ENCODE measurements at regions not wholly inside any gene's neighbourhood (a gene's known extent, or its start where the extent isn't known, plus 50 kb on each side); places are given as distances from the start of the nearest gene placed in this dataset.
"Not testable (repeated sequence)": the region's sequence is repeated elsewhere in the genome, so short reads cannot be mapped to it uniquely, and the experiment has no call there.

DNA sequence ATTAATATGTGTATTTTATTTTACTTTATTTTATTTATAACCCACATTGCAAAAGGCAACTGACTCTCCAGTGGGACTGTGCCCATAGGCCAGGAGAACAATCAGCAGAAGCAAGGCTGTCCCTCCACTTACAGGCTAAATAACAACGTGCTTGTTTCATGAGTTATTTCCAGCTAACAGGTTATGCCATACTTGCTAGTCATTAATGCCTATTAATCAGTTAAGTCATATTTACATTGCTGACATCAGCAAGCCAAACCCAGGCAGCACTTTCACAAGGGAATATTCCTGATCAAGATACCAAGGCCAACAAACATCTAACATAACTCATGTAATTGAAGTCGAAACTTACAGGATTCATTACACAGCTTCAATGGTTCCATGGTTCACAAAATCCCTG is 92.1 kb downstream of the EN1 start:
- Mint-ChIP-seq H3K36me3 (no peaks in the 10 kb centered on the region), H3K4me3 (no peak overlapping the region), H3K27me3 (no peaks in the 10 kb centered on the region), H3K27ac (no peak overlapping the region), H3K9me3 (ENCODE audit: low read depth) (peaks cover 2% of the 10 kb centered on the region), H3K4me1 (no peaks in the 10 kb centered on the region)
- no peak for DNase-seq
- ATAC-seq = no peak
- CTCF ChIA-PET = no interaction called here

DNA sequence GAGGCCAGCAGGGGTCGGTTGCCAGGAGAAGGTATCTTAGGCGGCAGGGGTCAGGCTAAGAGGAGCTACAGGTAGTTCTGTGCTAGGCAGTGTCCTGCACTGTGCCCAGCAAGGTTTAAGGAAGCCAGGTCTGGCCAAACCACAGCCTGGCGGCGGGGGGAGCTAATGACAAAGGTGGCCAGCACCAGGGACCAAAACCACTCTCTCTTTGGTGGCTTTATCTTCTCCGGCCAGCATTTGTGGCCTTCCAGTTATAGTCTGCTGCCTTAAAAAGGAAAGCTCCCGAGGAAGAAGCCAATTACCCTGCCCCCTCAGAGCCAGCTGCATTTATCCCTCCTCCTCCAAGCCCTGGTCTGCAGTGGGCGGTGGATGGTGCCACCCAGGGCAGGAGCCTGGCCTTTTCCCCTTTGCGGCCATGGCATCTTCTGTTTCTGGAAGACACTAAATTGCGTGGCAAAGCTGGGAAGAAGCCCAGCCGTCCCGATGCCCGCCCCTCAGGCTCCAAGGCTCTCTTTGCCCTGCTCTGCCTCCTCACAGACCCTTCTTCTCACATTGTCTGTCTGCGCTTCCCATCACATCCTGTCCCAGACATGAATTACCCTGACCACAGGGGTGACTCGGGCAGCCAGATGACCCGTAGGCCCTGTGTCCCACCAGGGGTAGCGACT is 94.6 kb downstream of the EN1 start:
- ATAC-seq (no peak), DNase-seq (no peak)
- CTCF ChIA-PET = no interaction called here
- Mint-ChIP-seq H3K36me3 (no peaks in the 10 kb centered on the region), H3K27ac (no peak overlapping the region), H3K9me3 (ENCODE audit: low read depth) (no peaks in the 10 kb centered on the region), H3K4me3 (no peak overlapping the region), H3K4me1 (no peaks in the 10 kb centered on the region), H3K27me3 (no peaks in the 10 kb centered on the region)

DNA sequence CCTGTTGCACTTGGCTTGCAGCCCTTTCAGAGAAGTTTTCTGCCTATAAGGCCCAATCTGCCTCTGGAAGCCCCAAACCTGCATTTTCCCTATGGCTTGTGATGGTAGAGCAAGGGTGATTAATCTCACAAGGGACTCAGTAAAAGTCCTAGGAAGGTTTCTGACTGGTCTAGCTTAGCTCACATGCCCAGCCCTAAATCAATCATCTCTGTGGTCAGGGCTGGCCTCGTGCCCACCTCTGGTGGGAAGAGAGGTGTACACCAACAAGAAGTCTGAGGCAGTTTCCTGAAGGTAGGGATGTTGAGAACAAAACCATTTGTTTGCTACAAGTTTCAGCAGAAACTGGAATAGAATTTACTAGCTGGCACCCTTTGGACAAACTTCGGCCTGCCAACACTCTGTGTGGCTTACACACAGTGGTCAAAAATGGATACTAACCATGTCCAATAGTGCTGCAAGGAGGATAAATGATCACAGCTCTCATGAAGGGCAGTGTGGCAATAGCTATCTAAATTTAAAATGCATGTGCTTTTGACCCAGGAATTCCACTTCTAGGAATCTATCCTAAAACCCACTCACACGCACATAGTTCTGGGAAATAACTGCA is 96.4 kb downstream of the EN1 start:
- Mint-ChIP-seq H3K9me3 (ENCODE audit: low read depth) (no peaks in the 10 kb centered on the region), H3K4me1 (no peaks in the 10 kb centered on the region), H3K4me3 (no peak overlapping the region), H3K27me3 (no peaks in the 10 kb centered on the region), H3K36me3 (no peaks in the 10 kb centered on the region), H3K27ac (no peak overlapping the region)
- ATAC-seq (no peak), DNase-seq (no peak)
- CTCF ChIA-PET = no interaction called here

DNA sequence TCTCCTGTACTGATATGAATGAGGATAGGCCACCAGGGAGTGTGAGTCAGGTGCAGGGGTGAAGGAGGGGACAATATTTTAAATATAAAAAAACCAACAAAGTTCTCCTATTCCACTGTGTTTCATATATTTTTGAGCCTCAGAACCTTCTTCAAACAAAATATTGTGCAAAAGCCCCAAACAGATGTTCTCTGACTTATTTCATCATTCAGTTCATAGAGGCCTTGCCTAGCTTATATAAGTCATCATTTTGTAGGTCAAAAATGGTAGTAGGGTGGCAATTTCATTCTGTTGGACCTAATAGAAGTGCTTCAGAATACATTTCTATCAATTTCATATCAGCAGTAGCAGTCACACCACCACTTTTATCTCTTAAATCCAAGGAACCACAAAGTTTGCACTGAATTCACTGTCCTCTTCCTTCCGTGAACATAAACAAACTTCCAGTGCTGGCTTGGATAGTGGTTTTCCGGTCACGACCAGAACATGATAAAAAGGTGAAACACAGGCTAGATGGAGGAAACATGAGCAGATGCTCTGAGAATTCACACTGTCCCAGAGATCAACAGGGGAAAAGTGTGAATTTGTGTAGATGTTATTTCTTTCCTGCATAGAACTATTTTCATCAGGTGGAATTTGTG is 99.1 kb downstream of the EN1 start:
- H3K36me3 Mint-ChIP-seq = no peaks in the 10 kb centered on the region
- no peaks in the 10 kb centered on the region for H3K27me3 Mint-ChIP-seq
- no peaks in the 10 kb centered on the region for H3K4me1 Mint-ChIP-seq
- CTCF ChIA-PET = no interaction called here
- H3K27ac Mint-ChIP-seq = no peak overlapping the region
- no peak for DNase-seq
- no peak overlapping the region for H3K4me3 Mint-ChIP-seq
- peaks cover 8% of the 10 kb centered on the region for H3K9me3 Mint-ChIP-seq (ENCODE audit: low read depth)
- no peak for ATAC-seq

DNA sequence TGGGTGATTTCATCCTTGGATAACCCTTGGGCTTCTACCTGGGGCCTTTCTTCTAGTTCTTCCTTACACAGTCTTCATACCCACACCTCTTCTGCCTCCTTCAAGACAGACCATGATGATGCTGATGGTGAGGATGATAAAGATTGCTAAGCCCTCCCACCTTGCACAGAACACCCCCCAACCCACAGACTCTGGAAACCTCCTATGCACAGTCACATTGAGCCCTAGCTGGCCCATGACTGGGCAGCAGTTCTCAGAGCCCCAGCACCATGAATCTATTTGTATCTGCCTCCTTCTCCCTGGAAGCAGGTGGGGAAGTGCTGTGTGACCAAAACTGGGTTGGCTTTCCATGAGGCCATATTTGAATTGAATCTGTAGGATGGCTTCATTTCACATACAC is 99.8 kb downstream of the EN1 start:
- H3K27me3 Mint-ChIP-seq = no peaks in the 10 kb centered on the region
- CTCF ChIA-PET = no interaction called here
- no peaks in the 10 kb centered on the region for H3K4me1 Mint-ChIP-seq
- peaks cover 8% of the 10 kb centered on the region for H3K9me3 Mint-ChIP-seq (ENCODE audit: low read depth)
- H3K27ac Mint-ChIP-seq = no peak overlapping the region
- H3K4me3 Mint-ChIP-seq = no peak overlapping the region
- no peaks in the 10 kb centered on the region for H3K36me3 Mint-ChIP-seq
- DNase-seq (no peak), ATAC-seq (no peak)

DNA sequence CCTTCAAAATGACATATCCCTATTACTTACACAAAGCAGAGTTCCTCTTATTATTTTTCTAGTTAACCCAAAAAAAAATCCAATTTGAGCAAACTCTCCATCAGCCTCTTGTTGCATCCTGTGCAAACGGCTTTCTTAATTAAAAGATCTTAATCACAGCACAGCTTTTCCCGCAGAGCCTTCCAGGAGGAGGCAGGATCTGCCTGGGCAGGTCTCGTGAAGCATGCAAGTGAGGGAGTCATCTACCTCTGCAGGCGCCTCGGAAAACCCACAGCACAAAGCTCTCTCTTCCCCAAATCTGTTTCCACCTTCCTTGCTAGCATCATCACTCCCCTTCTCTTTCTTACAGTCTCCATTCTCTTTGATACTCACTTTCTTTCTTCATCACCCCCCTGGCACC is 100.4 kb downstream of the EN1 start:
- no peak for ATAC-seq
- Mint-ChIP-seq H3K27ac (no peak overlapping the region), H3K27me3 (no peaks in the 10 kb centered on the region), H3K4me1 (no peaks in the 10 kb centered on the region), H3K9me3 (ENCODE audit: low read depth) (peaks cover 8% of the 10 kb centered on the region), H3K36me3 (no peaks in the 10 kb centered on the region), H3K4me3 (no peak overlapping the region)
- DNase-seq = no peak
- CTCF ChIA-PET = no interaction called here

DNA sequence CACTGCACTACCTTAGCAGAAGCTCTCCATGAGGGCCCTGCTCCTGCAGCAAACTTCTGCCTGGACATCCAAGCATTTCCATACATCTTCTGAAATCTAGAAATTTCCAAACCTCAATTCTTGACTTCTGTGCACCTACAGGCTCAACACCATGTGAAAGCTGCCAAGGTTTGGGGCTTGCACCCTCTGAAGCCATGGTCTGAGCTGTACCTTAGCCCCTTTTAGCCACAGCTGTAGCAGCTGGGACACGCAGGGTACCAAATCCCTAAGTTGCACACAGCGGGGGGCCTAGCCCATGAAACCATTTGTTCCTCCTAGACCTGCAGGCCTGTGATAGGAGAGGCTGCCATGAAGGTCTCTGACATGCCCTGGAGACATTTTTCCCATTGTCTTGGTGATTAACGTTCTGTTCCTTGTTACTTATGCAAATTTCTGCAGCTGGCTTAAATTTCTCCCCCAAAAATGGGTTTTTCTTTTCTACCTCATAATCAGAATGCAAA is 102.7 kb downstream of the EN1 start:
- H3K27ac Mint-ChIP-seq; H3K27me3 Mint-ChIP-seq; H3K9me3 Mint-ChIP-seq (ENCODE audit: low read depth); H3K36me3 Mint-ChIP-seq; H3K4me1 Mint-ChIP-seq; ATAC-seq; H3K4me3 Mint-ChIP-seq; DNase-seq; CTCF ChIA-PET: not testable (repeated sequence)

DNA sequence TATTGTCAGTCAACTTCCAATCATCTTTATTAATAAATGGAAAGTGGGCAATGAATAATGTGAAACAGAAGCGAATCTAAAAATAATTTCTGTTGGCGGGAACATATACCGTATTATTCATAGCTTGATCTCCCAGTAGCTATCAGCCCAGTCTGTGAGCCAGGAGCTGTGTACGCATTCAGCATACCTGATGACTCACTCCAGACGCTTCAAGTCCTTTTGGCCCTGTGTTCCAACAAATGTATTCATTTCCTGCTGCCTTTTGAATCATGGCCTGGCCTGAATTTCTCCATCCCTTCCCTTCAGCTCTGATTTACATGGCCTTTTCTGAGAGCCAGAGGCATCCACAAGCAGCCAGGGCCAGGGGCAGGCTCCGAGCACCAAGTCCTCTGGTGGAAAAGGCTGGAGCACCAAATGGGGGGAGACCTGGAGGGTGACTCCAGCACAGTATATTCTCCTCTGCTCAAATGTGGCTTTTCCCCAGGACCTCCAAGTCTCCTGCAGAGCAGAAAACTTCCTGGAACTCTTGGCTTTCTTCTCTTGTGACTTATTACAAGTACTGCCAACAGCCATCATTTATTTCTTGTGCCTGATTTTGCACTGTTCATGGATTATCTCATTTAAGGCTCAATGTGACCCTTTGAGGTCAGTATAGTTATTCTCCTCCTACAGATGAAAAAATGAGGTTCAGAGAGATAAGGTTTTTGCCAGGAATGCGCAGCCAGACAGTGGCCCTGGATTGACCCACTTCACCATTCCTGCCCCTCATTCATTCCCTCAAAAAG is 108.7 kb downstream of the EN1 start:
- H3K27me3 Mint-ChIP-seq = peaks cover 3% of the 10 kb centered on the region
- H3K4me1 Mint-ChIP-seq = no peaks in the 10 kb centered on the region
- ATAC-seq (no peak), DNase-seq (no peak)
- H3K36me3 Mint-ChIP-seq = no peaks in the 10 kb centered on the region
- H3K4me3 Mint-ChIP-seq = no peak overlapping the region
- H3K9me3 Mint-ChIP-seq (ENCODE audit: low read depth) = no peaks in the 10 kb centered on the region
- H3K27ac Mint-ChIP-seq = no peak overlapping the region
- CTCF ChIA-PET = no interaction called here

DNA sequence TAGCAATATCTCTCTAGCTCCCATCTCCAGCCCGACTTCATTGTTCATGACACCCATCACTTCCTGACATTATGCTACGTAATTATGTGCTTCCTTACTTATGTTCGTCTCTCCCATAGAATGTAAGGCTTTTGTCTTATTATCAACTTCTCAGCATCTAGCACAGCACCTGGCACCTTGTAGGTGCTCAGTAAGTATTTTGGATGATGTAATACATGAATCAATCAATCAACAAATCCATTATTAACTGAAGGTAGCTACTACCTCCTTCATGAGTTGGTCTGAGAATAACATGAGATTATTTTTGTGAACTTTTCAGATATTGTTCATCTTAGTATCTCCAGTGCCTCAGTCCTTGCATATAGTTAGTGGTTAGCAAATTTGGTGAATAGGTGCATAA is 109.3 kb downstream of the EN1 start:
- H3K36me3 Mint-ChIP-seq = no peaks in the 10 kb centered on the region
- DNase-seq (no peak), ATAC-seq (no peak)
- H3K27me3 Mint-ChIP-seq = peaks cover 3% of the 10 kb centered on the region
- H3K27ac Mint-ChIP-seq = no peak overlapping the region
- CTCF ChIA-PET = no interaction called here
- H3K4me3 Mint-ChIP-seq = no peak overlapping the region
- no peaks in the 10 kb centered on the region for H3K4me1 Mint-ChIP-seq
- no peaks in the 10 kb centered on the region for H3K9me3 Mint-ChIP-seq (ENCODE audit: low read depth)

DNA sequence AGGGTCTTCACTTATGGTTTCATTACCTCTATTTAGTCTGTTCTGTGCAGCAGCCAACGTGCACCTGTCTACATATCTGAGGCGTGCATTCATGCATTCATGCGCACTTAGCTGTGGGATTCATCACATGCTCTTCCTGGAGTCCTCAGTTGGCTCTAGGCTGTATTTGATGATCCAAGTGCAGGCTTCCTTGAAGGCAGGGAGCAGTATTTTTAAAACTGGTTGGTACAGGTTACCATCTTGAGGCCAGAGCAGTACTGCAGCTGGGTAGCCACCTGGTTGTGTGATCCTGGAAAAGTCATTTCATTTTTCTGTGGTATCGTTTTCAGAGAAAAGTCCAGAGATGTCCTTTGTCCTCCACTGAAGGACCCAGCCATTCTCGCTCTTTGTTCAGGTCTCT is 109.8 kb downstream of the EN1 start:
- ATAC-seq (no peak), DNase-seq (no peak)
- Mint-ChIP-seq H3K27ac (no peak overlapping the region), H3K4me3 (no peak overlapping the region), H3K36me3 (no peaks in the 10 kb centered on the region), H3K4me1 (no peaks in the 10 kb centered on the region), H3K9me3 (ENCODE audit: low read depth) (no peaks in the 10 kb centered on the region), H3K27me3 (peaks cover 3% of the 10 kb centered on the region)
- CTCF ChIA-PET = no interaction called here

DNA sequence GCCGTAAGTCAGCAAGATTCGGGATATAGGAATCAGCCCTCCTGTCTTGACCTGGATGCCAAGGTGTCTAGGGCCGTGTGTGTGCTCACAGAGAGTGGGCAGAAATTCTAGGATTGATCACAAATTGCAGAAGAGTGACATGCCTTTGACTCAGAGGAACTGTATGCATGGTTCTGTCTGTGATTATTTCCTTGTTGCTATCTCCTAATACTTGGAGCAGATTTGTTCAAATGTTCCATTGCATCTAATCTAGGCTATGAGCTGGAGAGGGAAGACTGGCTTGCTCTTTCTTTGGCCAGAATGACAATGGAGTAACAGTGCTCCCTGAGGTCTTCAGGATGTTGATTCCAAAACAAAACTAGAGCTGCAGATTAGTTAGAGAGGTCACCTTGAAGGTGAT is 115.0 kb downstream of the EN1 start:
- H3K4me3 Mint-ChIP-seq = no peak overlapping the region
- no peak for DNase-seq
- CTCF ChIA-PET = no interaction called here

DNA sequence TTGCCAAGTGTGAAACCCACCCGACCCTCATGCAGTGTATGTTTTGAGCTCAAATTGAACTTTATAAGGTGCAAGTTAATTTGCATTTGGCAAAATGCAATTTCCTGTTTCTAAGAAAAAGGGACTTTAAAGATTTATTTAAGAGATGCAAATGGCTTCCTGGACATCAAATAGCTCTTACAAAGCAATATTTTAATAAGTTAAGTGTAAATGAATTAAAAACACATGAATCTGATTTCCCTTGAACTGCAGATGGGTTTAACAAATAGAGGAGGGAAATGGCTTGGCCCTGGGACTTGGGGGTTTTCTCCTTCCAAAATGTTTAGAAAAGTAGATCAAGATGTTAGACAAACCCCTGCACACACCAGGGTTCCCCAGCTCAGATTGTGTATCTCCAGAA is 116.0 kb downstream of the EN1 start:
- CTCF ChIA-PET = no interaction called here
- Mint-ChIP-seq H3K9me3 (ENCODE audit: low read depth) (no peaks in the 10 kb centered on the region), H3K27ac (no peak overlapping the region), H3K36me3 (no peaks in the 10 kb centered on the region), H3K27me3 (no peaks in the 10 kb centered on the region), H3K4me3 (no peak overlapping the region), H3K4me1 (no peaks in the 10 kb centered on the region)
- no peak for ATAC-seq
- DNase-seq = no peak

More for the DNA sequence above, 115.0 kb downstream of the EN1 start:
- H3K27me3 Mint-ChIP-seq = no peaks in the 10 kb centered on the region
- no peaks in the 10 kb centered on the region for H3K4me1 Mint-ChIP-seq
- no peaks in the 10 kb centered on the region for H3K36me3 Mint-ChIP-seq
- no peak overlapping the region for H3K27ac Mint-ChIP-seq
- no peaks in the 10 kb centered on the region for H3K9me3 Mint-ChIP-seq (ENCODE audit: low read depth)
- no peak for ATAC-seq

DNA sequence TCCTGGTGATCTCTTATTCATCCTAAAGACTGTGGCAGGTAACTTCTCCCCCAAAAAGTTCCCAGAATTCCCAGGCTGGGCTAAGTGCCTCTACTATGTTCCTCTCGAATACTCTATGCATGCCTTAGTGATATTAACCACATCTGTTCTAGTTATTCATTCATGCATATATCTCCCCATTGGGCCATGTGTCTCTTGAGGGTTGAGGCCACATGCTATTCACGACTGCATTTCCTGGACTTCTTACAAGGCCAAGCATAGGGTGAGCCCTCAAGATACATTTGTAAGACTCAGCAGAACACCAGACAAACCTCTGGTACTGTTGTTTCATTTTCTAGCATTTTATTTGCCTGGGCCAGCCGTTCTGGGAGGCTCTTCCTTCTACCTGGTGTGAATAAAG is 117.0 kb downstream of the EN1 start:
- Mint-ChIP-seq H3K27me3 (no peaks in the 10 kb centered on the region), H3K4me3 (no peak overlapping the region), H3K36me3 (no peaks in the 10 kb centered on the region), H3K9me3 (ENCODE audit: low read depth) (no peaks in the 10 kb centered on the region), H3K4me1 (no peaks in the 10 kb centered on the region), H3K27ac (no peak overlapping the region)
- CTCF ChIA-PET = no interaction called here
- ATAC-seq (no peak), DNase-seq (no peak)

DNA sequence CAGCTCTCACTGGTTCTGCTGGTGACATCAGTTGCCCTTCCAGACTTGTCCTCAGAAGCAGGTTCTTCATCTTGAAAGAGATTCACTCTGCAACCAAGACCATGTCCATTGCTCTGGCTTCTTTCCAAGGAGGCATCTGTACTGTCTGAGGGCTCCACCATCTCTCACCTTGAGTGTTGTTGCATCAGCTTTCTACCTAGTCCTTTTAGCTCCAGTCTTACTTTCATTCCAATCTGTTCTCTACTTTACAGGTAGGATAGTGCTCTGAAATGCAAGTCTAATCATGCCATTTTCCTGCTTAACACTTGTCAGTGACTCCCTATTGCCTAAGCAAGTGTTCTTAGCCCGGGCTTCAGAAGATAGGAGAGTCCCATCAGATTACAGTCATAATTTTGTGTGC is 117.7 kb downstream of the EN1 start:
- H3K27ac Mint-ChIP-seq = no peak overlapping the region
- H3K4me3 Mint-ChIP-seq = no peak overlapping the region
- DNase-seq (no peak), ATAC-seq (no peak)
- H3K4me1 Mint-ChIP-seq = no peaks in the 10 kb centered on the region
- no peaks in the 10 kb centered on the region for H3K27me3 Mint-ChIP-seq
- H3K9me3 Mint-ChIP-seq (ENCODE audit: low read depth) = no peaks in the 10 kb centered on the region
- CTCF ChIA-PET = interaction anchor here (0.9 kb wide), 1 partner anchor 11 kb away, joined by 3 read pairs; no protein-coding TSS in a partner anchor
- no peaks in the 10 kb centered on the region for H3K36me3 Mint-ChIP-seq
